Renal cortical epithelial cell (primary cell): ENCODE measurements at regions not wholly inside any gene's neighbourhood (a gene's known extent, or its start where the extent isn't known, plus 50 kb on each side); places are given as distances from the start of the nearest gene placed in this dataset.
"Not testable (repeated sequence)": the region's sequence is repeated elsewhere in the genome, so short reads cannot be mapped to it uniquely, and the experiment has no call there.

Experiments used
- DNase-seq: peaks from one replicate; pipeline ENCODE4 v3.0.0-alpha.2; 2011; ENCODE audit warnings: low read depth

- DNase-seq, result no peak
Observed at GRCh38 chr1:182166321-182166720, 104.8 kb upstream of the ZNF648 start.

- DNase-seq, result no peak
Observed at GRCh38 chr1:182164273-182164672, 102.8 kb upstream of the ZNF648 start.

DNA sequence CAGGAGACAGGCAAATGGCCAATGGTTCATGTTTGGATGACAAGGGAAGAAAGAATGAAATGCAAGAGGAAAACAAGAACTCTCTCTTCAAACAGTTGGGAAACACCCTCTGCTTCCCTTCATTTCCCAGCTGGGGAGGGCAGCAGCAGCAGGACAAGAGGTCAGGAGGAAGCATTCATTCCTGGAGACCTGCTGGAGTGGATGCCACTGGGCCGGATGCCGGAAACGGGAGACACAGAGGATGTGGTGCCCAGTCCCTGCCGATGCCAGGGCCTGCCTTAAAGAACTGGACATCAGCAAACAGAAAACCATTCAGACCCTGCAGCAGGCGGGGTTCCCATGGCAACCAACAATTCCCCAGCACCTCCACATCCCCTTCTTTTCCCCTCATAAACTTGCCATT, 102.3 kb upstream of the ZNF648 start:
- no peak for DNase-seq

- no peak for DNase-seq
Observed at GRCh38 chr1:182159443-182159842, 97.9 kb upstream of the ZNF648 start.

GRCh38 chr1:182157187-182157586, 95.7 kb upstream of the ZNF648 start:
- DNase-seq, result no peak

GRCh38 chr1:182154425-182154824, 92.9 kb upstream of the ZNF648 start:
- not testable (repeated sequence) for DNase-seq

DNA sequence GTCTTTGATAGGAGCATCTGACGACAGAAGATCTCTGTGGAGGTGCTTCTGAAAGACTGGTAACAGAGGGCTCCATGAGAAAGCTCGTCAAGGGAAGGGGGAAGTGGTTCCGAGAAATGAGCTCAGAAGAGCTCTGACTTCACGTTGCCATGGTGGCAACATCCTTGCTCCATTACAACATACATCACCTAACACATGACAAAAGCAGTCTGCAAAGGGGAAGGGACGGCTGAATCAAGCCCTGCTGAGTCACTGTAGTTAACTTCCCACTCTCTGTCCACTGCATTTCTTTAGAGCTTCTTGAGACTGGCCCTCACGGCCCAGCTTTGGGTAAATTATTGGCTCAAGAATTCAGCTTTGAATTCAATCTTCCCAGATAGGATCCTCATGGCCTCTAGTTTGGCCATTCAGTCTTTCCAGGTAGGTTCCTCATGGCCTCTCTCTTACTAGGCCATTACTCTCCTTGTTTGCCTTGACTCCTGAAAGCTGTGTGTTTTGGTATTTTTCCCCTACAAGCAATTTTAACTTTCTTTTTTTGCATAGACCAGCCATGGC, 88.0 kb upstream of the ZNF648 start:
- DNase-seq, result peak; percentile 95

GRCh38 chr1:182147951-182148350, 86.4 kb upstream of the ZNF648 start:
- no peak for DNase-seq

DNA sequence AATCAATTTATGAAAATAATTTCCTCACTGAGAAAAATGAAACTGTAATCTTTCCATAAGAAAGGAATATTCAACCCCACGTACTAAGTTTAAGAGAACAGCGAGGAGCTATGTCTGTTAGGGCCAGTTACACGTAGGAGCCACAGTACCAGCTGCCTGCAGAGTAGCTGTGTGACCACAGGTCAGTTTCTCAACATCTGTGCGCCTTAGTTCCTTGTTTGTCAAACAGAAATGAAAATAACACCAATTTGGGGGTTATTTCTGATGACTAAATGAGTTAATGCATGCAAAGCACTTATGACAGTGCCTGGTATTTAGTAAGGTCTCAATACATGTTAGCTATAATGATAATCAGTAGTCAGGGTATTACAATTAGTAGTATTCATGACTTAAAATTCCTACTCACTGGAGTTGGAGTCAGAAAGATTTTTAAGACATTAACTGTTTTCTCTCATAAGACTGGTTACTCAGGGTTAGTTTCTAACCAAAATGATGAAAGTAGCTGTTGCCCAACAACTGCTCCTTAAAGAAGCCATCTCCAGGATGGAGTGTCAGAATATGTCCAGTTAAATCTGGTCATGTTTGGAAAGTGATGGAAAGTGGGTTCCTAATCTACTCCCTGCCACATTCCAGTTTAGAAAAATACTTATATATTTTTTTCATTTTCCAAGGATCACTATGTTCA, 85.8 kb upstream of the ZNF648 start:
- DNase-seq, result peak; percentile 22

GRCh38 chr1:182146286-182146685, 84.8 kb upstream of the ZNF648 start:
- DNase-seq, result peak; percentile 7

DNA sequence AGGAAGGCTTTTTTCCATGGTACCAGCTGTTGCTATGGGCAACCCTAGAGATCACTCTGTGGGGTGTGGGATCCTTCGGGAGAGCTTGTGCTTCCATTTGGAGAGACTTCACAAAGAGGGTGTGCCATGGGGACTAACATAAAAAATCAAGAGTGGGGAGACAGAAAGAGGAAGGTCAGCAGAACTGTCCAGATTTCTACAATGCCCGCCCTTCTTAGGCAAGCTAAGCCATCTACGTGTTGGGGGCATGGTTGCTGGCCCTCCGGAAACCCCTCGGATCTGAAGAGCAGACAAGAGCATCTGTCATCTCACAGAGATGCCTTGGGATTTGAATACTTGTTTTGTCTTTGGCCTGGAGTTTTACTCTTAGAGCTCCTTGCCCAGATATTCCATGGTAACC, 83.9 kb upstream of the ZNF648 start:
- no peak for DNase-seq

GRCh38 chr1:182144646-182145030, 83.1 kb upstream of the ZNF648 start:
- DNase-seq, result no peak

DNA sequence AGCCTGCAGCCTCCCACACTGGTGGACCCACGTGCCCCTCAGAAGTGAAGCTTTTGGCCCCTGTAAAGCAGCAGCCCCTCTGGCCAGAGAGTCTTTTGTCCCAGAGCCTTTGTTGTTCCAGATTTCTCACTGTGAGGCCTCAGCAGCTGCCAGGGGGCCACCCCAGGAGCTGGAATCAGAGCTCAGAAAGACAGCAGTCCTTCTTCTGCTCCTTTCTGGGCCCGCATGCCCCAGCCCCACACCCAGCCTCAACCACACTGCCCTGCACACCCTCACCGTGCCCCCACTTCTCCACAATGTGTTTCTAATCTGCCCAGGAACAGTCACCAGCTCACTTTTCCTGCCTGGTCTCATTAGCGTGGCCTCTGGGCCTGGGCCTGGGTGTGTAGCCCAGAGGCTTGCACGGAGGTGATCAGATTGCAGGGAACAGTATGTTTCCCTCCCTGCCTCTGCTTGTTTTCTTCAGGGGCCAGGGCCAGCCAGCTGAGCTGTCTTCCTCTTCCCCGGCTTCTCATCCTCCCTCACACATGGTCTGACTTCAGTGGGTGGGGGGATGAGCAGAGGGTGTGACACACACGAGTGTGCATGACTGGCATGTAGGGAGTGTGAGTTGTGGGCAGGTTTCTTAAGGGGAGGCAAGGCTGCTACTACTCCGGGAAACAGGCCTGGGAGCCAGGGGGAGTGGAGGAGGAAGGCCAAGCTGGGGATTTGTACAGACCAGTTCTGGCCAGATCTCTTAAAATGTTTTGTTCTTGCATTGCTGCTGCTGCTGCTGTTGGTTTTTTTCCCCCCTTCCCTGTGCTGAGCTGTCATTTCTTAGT, 82.5 kb upstream of the ZNF648 start:
- DNase-seq, result peak; percentile 90

GRCh38 chr1:182143154-182143657, 81.7 kb upstream of the ZNF648 start:
- peak; percentile 69 for DNase-seq

DNA sequence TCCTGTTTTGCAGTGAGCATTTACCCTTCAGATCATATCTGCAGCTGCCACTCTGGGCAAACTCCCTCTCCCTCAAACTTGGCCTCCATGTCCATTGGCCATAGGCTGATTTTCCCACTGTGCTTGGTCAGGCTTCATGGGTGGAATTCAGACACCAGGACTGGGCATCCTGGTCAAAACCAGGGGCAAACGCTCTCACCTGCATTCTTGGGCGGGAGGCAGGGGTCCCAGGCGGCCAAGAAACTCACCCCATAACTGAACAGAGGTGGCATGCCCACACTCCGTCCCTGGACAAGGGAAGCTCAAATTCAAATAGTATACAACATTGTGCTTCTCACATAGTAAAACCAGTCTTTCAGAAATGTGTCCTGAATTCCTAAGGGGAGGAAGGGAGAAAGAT, 81.1 kb upstream of the ZNF648 start:
- no peak for DNase-seq

DNA sequence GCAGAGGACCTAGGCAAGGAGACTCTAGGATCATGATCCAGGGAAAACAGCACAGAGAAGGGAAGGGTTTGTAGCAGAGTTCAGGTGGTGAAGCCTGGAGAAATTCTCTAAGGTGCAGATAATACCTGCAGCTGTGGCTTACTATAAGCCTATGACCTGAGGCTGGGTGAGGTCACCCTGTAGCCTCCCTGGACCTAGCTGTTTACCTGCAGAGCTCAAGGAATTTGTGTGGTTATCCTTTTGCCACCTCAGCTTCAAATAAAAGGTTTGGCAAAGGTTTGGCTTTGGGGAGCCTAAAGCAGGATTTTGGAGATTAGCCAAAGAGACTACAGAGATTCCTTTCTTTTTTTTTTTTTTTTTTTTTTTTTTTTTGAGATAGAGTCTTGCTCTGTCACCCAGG, 79.5 kb upstream of the ZNF648 start:
- no peak for DNase-seq

DNA sequence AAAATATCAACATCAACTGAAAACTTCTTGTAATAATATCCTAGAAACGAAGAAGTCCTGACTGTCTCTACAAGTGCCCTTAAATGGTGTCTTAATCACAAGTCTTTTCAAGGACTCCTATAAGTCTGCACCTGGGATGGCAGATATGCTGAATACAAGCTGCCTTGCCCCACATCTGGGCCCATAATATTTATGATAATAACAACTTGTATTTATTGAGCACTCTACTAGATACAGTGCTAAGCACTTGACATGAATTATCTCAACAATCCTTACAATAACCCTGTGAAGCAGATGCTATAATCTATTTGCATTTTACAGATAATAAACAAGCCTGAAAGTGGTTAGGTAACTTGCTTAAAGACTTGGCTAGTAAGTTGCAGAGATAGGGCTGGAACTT, 78.0 kb upstream of the ZNF648 start:
- DNase-seq, result no peak

DNA sequence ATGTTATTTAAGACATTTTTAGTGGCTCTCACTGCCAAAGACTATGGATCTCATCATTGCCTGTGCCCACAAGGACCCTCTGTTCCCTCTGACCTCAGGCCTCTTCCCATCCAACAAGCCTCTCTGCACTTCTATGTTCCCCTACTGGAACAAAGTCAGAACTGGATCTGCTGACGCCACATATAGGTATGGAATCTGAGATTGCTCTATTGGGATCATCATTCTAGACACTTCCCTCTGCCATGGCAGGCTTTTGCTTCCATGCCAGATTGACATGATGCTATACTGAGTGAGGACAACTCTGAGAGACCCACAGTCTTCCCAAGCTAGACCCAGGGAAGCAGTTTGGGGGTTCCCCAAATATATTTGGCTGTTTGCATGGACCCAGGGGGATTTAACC, 76.0 kb upstream of the ZNF648 start:
- DNase-seq, result no peak

GRCh38 chr1:182135946-182136345, 74.4 kb upstream of the ZNF648 start:
- no peak for DNase-seq

GRCh38 chr1:182134257-182134656, 72.7 kb upstream of the ZNF648 start:
- DNase-seq, result no peak

DNA sequence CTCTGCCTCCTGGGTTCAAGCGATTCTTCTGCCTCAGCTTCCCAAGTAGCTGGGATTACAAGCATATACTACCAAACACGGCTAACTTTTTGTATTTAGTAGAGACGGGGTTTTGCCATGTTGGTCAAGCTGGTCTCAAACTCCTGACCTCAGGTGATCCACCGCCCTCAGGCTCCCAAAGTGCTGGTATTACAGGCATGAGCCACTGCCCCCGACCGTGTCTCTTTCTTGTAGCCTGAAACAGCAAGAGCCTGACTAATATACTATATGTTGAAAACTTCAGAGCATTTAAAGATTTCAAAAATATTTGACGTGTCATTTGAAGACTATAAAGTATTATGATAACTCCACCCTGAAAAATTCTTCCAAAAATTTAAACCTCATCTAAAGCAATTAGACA, 71.7 kb upstream of the ZNF648 start:
- no peak for DNase-seq

DNA sequence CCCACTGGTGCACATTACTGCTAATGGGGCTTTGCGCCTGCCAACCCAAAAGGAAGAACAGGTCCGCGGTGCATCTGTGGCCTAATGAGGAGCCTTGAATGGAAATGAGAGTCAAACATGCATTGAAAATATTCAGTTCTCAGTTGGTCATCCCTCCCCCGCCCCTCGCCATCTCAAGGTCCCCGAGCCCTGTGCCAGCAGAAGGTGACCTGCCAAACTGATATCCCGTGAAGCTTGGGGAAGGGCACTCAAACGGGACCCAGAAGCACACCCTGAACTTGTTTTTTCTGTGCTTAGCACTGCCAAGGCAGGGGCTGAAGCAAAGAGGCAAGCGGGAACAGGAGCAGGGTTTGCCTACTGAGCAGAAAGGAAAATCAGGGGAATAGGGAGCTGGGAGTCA, 67.9 kb upstream of the ZNF648 start:
- no peak for DNase-seq

DNA sequence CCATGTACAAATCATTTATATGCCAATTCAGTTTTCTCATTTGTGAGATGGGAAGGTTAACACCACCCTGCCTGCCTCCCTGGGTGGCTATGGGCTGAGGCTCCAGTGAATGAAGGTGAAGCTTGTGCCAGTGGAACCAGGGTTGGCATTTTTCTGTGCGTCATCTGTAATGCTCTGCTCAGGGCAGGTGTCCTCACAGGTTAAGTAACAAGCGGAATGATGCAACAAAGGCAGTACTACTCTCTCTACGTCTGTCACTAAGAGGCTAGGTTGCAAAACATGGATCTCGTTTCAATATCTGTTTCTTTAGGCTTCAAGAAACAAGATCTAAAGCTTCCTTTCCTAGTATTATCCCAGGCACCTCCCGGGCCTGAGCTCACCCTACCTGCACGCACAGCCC, 67.0 kb upstream of the ZNF648 start:
- no peak for DNase-seq
